Panc1 (cell line): ENCODE measurements at regions not wholly inside any gene's neighbourhood (a gene's known extent, or its start where the extent isn't known, plus 50 kb on each side); places are given as distances from the start of the nearest gene placed in this dataset.

Experiments
- ATAC-seq: fragments of 200-7000 bp; cut with Tn5 transposase; 2 replicates; pipeline ENCODE4 v1.9.1; 2020; ENCODE audit warnings: mild to moderate bottlenecking, moderate library complexity
- BruUV-seq: library from RNA; stranded (reverse); fragments of 400-500 nt; replicated peaks from 2 replicates; lab custom pipeline; 2021; lab: Mats Ljungman, UMichigan
- CTCF ChIA-PET: fragments of 300-600 bp; sonication (Branson Sonifier 250); formaldehyde crosslinking; loops from one replicate; lab custom pipeline; 2022; ENCODE audit warnings: antibody characterized with exemption; lab: Charles Lee
- POLR2A ChIA-PET: fragments of 300-600 bp; sonication (Branson Sonifier 250); formaldehyde crosslinking; loops from one replicate; lab custom pipeline; 2022; ENCODE audit warnings: antibody characterized with exemption; lab: Charles Lee
- DNase-seq: peaks from one replicate; pipeline ENCODE4 v3.0.0-alpha.2; 2010; ENCODE audit warnings: low read depth, low spot score
- H3K27ac ChIP-seq: 2 replicates; pipeline ENCODE4 v1.5.1; 2011; ENCODE audit warnings: mild to moderate bottlenecking, low read length, inconsistent platforms
- H3K27me3 ChIP-seq: fragments of 200-500 bp; sonication (Bioruptor generic); 2 replicates; pipeline ENCODE4 v1.6.0; 2014; ENCODE audit warnings: low read length, inconsistent platforms; ENCODE audit not compliant: control insufficient read depth, insufficient read depth
- H3K36me3 ChIP-seq: fragments of 200-500 bp; sonication (Bioruptor generic); 2 replicates; pipeline ENCODE4 v1.5.1; 2014; ENCODE audit warnings: inconsistent platforms, mild to moderate bottlenecking, low read length, moderate library complexity; ENCODE audit not compliant: control insufficient read depth, insufficient read depth
- H3K4me1 ChIP-seq: 2 replicates; pipeline ENCODE4 v1.5.1; 2011; ENCODE audit warnings: inconsistent platforms, mild to moderate bottlenecking, low read length, moderate library complexity; ENCODE audit not compliant: control insufficient read depth, insufficient read depth
- H3K4me3 ChIP-seq, 2 experiments: 2 replicates each; pipeline ENCODE4 v1.5.1; 2011 to 2012; ENCODE audit warnings: low read depth in 2 of 2, low read length in 2 of 2, mild to moderate bottlenecking in 2 of 2, inconsistent platforms in 1 of 2, moderate library complexity in 1 of 2
- H3K9me3 ChIP-seq: fragments of 200-500 bp; sonication (Bioruptor generic); 2 replicates; pipeline ENCODE4 v1.5.1; 2014; ENCODE audit warnings: low read depth, mild to moderate bottlenecking, inconsistent platforms, low read length, moderate library complexity; ENCODE audit not compliant: control insufficient read depth, insufficient read depth
- CTCF ChIP-seq: fragments of 450-650 bp; IDR thresholded peaks from 2 replicates; pipeline ENCODE4 v1.5.1; 2017; ENCODE audit warnings: mild to moderate bottlenecking
- POLR2AphosphoS5 ChIP-seq: IDR thresholded peaks from 2 replicates; pipeline ENCODE4 v1.6.1; 2012; ENCODE audit warnings: mild to moderate bottlenecking, low read depth, low read length, moderate library complexity
- SIN3A ChIP-seq: IDR thresholded peaks from 2 replicates; pipeline ENCODE4 v1.6.1; 2012; ENCODE audit warnings: low read depth, mild to moderate bottlenecking, low read length, moderate library complexity, borderline replicate concordance; ENCODE audit not compliant: insufficient read depth
- TCF7L2 ChIP-seq: IDR thresholded peaks from 2 replicates; pipeline ENCODE4 v1.6.1; 2011; ENCODE audit warnings: mild to moderate bottlenecking, low read depth, low read length, inconsistent platforms
- in situ Hi-C: cut with HindIII; loops from 2 replicates; pipeline ENCODE4 v1.10.0; 2016; ENCODE audit warnings: low sequenced_read_pairs, low pct_unique_long_range_greater_than_20kb
- intact Hi-C: fragments of 100-400 bp; cut with micrococcal nuclease; formaldehyde crosslinking; loops from one replicate; pipeline ENCODE4 v1.10.0; 2022; ENCODE audit not compliant: unreplicated experiment
- TF ChIP-seq, protein P1 (sequence below), 2 experiments: IDR thresholded peaks; 2 replicates each; pipeline ENCODE4 v1.6.1; 2011 to 2012; ENCODE audit warnings: low read depth in 2 of 2, control low read depth in 1 of 2, low read length in 1 of 2, mild to moderate bottlenecking in 1 of 2, moderate library complexity in 1 of 2; ENCODE audit not compliant: insufficient read depth in 1 of 2

DNA sequence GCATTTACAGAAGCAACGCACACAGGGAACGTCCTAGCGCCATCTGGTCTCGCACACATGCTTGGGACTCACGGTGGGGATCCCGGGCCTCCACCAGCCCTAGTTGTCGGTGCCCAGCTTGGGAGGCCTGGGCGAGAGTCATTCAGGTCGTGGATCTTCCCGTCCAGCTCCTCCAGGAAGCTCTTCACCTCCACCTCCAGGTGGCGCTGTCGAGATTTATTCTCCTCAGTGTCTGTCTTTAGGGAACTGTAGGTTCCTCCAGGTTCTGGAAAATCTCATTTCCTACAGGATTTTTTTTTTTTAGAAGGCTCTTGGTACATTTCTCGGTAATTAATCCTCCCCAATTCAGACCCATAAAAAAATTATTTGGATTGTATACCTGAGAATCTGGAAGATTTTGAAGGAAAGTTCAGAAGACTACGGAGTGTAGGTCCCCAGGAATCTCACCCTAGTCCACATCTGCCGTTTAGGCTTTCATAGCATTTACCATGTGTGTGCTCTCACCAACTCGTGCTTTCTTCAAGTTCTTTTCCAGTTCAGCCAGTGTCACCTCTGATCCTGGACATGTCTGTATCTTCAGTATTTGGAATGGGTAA is 910.0 kb downstream of the TMEM121 start:
- no peaks in the 10 kb centered on the region for H3K36me3 ChIP-seq
- H3K4me1 ChIP-seq: no peaks in the 10 kb centered on the region
- no TSS peak for BruUV-seq
- ATAC-seq (no peak), DNase-seq (no peak)
- ChIA-PET POLR2A (no interaction called here), CTCF (interaction anchor here (0.6 to 0.7 kb wide), 6 partner anchors 21 to 210 kb away, joined by 3 to 5 read pairs (median 4); no protein-coding TSS in a partner anchor)
- no peaks in the 10 kb centered on the region for H3K9me3 ChIP-seq
- H3K4me3 ChIP-seq: no peak overlapping the region
- in situ Hi-C loops (no loop called here), intact Hi-C loops (no loop called here)
- TF ChIP-seq CTCF: peak; percentile 67
- TF ChIP-seq SIN3A: no peak
- no peak for TF ChIP-seq TCF7L2
- no peak for TF ChIP-seq POLR2AphosphoS5
- TF ChIP-seq, protein P1, sequence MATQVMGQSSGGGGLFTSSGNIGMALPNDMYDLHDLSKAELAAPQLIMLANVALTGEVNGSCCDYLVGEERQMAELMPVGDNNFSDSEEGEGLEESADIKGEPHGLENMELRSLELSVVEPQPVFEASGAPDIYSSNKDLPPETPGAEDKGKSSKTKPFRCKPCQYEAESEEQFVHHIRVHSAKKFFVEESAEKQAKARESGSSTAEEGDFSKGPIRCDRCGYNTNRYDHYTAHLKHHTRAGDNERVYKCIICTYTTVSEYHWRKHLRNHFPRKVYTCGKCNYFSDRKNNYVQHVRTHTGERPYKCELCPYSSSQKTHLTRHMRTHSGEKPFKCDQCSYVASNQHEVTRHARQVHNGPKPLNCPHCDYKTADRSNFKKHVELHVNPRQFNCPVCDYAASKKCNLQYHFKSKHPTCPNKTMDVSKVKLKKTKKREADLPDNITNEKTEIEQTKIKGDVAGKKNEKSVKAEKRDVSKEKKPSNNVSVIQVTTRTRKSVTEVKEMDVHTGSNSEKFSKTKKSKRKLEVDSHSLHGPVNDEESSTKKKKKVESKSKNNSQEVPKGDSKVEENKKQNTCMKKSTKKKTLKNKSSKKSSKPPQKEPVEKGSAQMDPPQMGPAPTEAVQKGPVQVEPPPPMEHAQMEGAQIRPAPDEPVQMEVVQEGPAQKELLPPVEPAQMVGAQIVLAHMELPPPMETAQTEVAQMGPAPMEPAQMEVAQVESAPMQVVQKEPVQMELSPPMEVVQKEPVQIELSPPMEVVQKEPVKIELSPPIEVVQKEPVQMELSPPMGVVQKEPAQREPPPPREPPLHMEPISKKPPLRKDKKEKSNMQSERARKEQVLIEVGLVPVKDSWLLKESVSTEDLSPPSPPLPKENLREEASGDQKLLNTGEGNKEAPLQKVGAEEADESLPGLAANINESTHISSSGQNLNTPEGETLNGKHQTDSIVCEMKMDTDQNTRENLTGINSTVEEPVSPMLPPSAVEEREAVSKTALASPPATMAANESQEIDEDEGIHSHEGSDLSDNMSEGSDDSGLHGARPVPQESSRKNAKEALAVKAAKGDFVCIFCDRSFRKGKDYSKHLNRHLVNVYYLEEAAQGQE (IDR thresholded peaks at IDR 0.05; ENCODE audit: insufficient read depth in 1 of 2, low read depth in 2 of 2, low read length in 1 of 2): no peak
- no peaks in the 10 kb centered on the region for H3K27me3 ChIP-seq
- H3K27ac ChIP-seq: no peak overlapping the region

DNA sequence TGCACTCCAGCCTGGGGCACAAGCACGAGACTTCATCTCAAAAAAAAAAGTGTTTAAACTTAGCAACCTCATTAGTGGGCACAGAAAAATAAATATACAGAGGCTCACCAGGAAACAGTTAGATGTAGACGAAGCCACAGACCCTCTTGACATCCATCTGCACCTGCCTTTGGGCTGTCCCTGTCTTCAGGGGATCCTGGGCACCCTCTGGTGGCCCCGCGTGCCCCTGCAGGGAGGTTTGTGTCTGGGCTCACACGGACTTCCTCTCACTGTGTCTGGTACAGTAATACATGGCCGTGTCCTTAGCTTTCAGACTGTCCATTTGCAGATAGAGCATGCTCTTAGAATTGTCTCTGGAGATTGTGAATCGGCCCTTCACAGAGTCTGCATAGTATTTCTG is 916.5 kb downstream of the TMEM121 start:
- ATAC-seq (no peak), DNase-seq (no peak)
- Histone ChIP-seq H3K27me3 (no peaks in the 10 kb centered on the region), H3K36me3 (no peaks in the 10 kb centered on the region), H3K27ac (no peak overlapping the region), H3K4me1 (no peaks in the 10 kb centered on the region), H3K4me3 (no peak overlapping the region), H3K9me3 (no peaks in the 10 kb centered on the region)
- POLR2A ChIA-PET: no interaction called here
- no TSS peak for BruUV-seq
- in situ Hi-C loops: no loop called here
- TF ChIP-seq CTCF: peak; percentile 35
- TF ChIP-seq, protein P1 (IDR thresholded peaks at IDR 0.05; ENCODE audit: insufficient read depth in 1 of 2, low read depth in 2 of 2, low read length in 1 of 2): no peak
- TF ChIP-seq POLR2AphosphoS5: no peak
- intact Hi-C loops: no loop called here
- CTCF ChIA-PET: no interaction called here
